MM.1S (cell line): ENCODE measurements at regions not wholly inside any gene's neighbourhood (a gene's known extent, or its start where the extent isn't known, plus 50 kb on each side); places are given as distances from the start of the nearest gene placed in this dataset.

Experiments used
- DNase-seq: peaks from one replicate; pipeline ENCODE4 v3.0.0-alpha.2; 2015
- H2AFZ ChIP-seq: fragments of 300-600 bp; sonication (generic); 2 replicates; pipeline ENCODE4 v1.6.0; 2016; ENCODE audit warnings: antibody characterized with exemption, low read length
- H3F3A ChIP-seq: fragments of 300-600 bp; sonication (generic); 2 replicates; pipeline ENCODE4 v1.6.1; 2016; ENCODE audit warnings: mild to moderate bottlenecking, antibody characterized with exemption, low read length, moderate library complexity, mixed read lengths; ENCODE audit not compliant: insufficient read depth
- H3K27ac ChIP-seq: fragments of 300-600 bp; sonication (generic); 2 replicates; pipeline ENCODE4 v1.5.1; 2016; ENCODE audit warnings: mild to moderate bottlenecking, low read length
- H3K27me3 ChIP-seq: fragments of 300-600 bp; sonication (generic); replicated peaks from 2 replicates; pipeline ENCODE4 v1.6.0; 2016; ENCODE audit warnings: low read length; ENCODE audit not compliant: insufficient read depth
- H3K36me3 ChIP-seq: fragments of 300-600 bp; sonication (generic); replicated peaks from 2 replicates; pipeline ENCODE4 v1.6.1; 2016; ENCODE audit warnings: mild to moderate bottlenecking, low read length, mixed read lengths; ENCODE audit not compliant: insufficient read depth
- H3K4me1 ChIP-seq: fragments of 300-600 bp; sonication (generic); 2 replicates; pipeline ENCODE4 v1.6.1; 2016; ENCODE audit warnings: low read length, mixed read lengths
- H3K4me2 ChIP-seq: fragments of 300-600 bp; sonication (generic); 2 replicates; pipeline ENCODE4 v1.6.0; 2016; ENCODE audit warnings: low read depth, low read length
- H3K4me3 ChIP-seq: fragments of 300-600 bp; sonication (generic); 2 replicates; pipeline ENCODE4 v1.5.1; 2016; ENCODE audit warnings: low read length, mixed read lengths
- H3K79me2 ChIP-seq: fragments of 300-600 bp; sonication (generic); 2 replicates; pipeline ENCODE4 v1.6.1; 2016; ENCODE audit warnings: mixed run types, low read length, mixed read lengths
- H3K9ac ChIP-seq: fragments of 300-600 bp; sonication (generic); 2 replicates; pipeline ENCODE4 v1.6.1; 2016; ENCODE audit warnings: low read length, mixed read lengths
- H3K9me2 ChIP-seq: fragments of 300-600 bp; sonication (generic); replicated peaks from 2 replicates; pipeline ENCODE4 v1.6.1; 2016; ENCODE audit warnings: mild to moderate bottlenecking, low read length, mixed read lengths; ENCODE audit not compliant: insufficient read depth
- H3K9me3 ChIP-seq: fragments of 300-600 bp; sonication (generic); replicated peaks from 2 replicates; pipeline ENCODE4 v1.6.1; 2016; ENCODE audit warnings: mild to moderate bottlenecking, low read length, mixed read lengths; ENCODE audit not compliant: insufficient read depth
- H4K20me1 ChIP-seq: fragments of 300-600 bp; sonication (generic); 2 replicates; pipeline ENCODE4 v1.6.1; 2016; ENCODE audit warnings: mild to moderate bottlenecking, low read length, moderate library complexity, mixed read lengths; ENCODE audit not compliant: insufficient read depth
- CTCF ChIP-seq: fragments of 300-600 bp; sonication (generic); IDR thresholded peaks from 2 replicates; pipeline ENCODE4 v1.5.1; 2016; ENCODE audit warnings: antibody characterized with exemption, low read length, mixed read lengths
- EZH2 ChIP-seq: fragments of 300-600 bp; sonication (generic); optimal IDR thresholded peaks from 2 replicates; pipeline ENCODE3; 2017; ENCODE audit warnings: low read depth, mild to moderate bottlenecking, antibody characterized with exemption, low read length, mixed read lengths
- EZH2phosphoT487 ChIP-seq: fragments of 300-600 bp; sonication (generic); IDR thresholded peaks from 2 replicates; pipeline ENCODE4 v1.6.1; 2018; ENCODE audit warnings: antibody characterized with exemption, low read length

- no peaks in the 10 kb centered on the region for H3K4me1 ChIP-seq
- no peak overlapping the region for H3K4me3 ChIP-seq
- TF ChIP-seq EZH2: no peak
- TF ChIP-seq CTCF: peak; percentile 95
- TF ChIP-seq EZH2phosphoT487: no peak
- no peak overlapping the region for H3K9ac ChIP-seq
- no peak overlapping the region for H2AFZ ChIP-seq
- no peaks in the 10 kb centered on the region for H3K79me2 ChIP-seq
- H3K36me3 ChIP-seq: no peaks in the 10 kb centered on the region
- H3F3A ChIP-seq: no peaks in the 10 kb centered on the region
- no peak overlapping the region for H3K27ac ChIP-seq
- peak; percentile 43 for DNase-seq
- 0 out of 2 replicates have a peak overlapping the region, but pooled peaks have one; percentile 20 for H3K4me2 ChIP-seq
- 0 out of 2 replicates have a peak, but pooled peaks cover 5% of the 10 kb centered on the region for H4K20me1 ChIP-seq
- peaks cover 35% of the 10 kb centered on the region for H3K27me3 ChIP-seq
- H3K9me2 ChIP-seq: no peaks in the 10 kb centered on the region
- H3K9me3 ChIP-seq: no peaks in the 10 kb centered on the region
Observed at GRCh38 chr7:131692131-131692960, 135.9 kb upstream of the PODXL start.

DNA sequence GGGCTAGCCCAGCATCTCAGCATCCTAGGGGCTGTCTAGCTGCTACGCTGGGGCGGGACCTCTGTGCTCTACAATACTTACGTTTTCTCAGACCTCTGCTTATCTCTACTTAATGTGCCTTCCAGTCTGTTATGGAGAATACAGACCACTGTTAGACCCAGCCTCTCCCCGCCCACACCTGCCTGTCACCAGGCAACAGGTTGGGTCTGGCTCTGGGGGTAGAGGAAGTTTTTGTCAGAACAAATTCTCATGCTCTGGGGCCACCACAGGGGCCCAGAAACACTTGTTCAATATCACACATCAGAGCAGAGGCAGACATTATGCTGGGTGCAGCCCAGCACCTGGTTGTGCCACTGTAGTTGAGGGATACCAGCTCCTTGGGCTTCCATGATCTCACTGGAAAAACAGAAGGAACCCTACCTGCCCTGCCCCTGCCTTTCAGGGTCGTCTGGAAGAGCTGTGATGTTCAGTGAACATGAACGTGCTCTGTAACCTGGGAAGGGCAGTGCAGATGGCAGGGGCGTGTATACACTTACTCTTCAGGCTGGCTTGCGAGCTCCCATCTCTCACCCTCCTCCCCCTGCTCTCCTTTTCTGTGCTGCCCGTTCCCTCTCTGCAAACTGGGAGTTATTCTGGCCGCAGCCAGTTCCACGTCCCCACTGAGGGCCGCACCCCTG lies 135.2 kb upstream of the PODXL start:
- no peak overlapping the region for H2AFZ ChIP-seq
- H3K4me1 ChIP-seq: no peaks in the 10 kb centered on the region
- peaks cover 42% of the 10 kb centered on the region for H3K27me3 ChIP-seq
- 0 out of 2 replicates have a peak, but pooled peaks cover 5% of the 10 kb centered on the region for H4K20me1 ChIP-seq
- H3K9me2 ChIP-seq: no peaks in the 10 kb centered on the region
- TF ChIP-seq CTCF: no peak
- no peak for TF ChIP-seq EZH2phosphoT487
- no peak for TF ChIP-seq EZH2
- H3K27ac ChIP-seq: no peak overlapping the region
- no peaks in the 10 kb centered on the region for H3K9me3 ChIP-seq
- H3K9ac ChIP-seq: no peak overlapping the region
- H3K36me3 ChIP-seq: no peaks in the 10 kb centered on the region
- DNase-seq: no peak
- no peaks in the 10 kb centered on the region for H3F3A ChIP-seq
- H3K79me2 ChIP-seq: no peaks in the 10 kb centered on the region
- H3K4me2 ChIP-seq: 0 out of 2 replicates have a peak overlapping the region, but pooled peaks have one; percentile 20
- no peak overlapping the region for H3K4me3 ChIP-seq

DNA sequence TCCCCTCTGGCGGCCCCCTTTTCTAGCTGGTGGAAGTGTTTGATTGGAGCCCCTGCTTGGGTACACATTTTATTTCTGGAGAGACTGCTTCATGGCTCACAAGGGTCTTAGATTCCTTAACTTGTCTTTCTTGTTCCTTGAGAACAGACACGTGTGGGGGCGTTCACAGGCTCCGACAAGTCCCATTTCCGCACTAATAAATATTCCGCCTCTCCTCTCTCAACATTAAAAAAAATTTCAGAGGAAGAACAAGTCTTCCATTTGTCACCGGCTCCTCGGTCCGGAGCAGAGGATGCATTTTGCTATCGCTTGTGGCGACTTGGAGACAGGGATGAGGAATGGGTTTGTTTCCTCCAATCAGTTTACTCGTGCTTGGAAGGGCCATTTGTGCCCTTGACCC lies 134.0 kb upstream of the PODXL start:
- Histone ChIP-seq H3K4me2 (no peak overlapping the region), H4K20me1 (0 out of 2 replicates have a peak, but pooled peaks cover 5% of the 10 kb centered on the region), H3K79me2 (no peaks in the 10 kb centered on the region), H3K36me3 (no peaks in the 10 kb centered on the region), H3K4me1 (no peaks in the 10 kb centered on the region), H3F3A (no peaks in the 10 kb centered on the region), H3K27ac (no peak overlapping the region), H3K9me3 (no peaks in the 10 kb centered on the region), H3K4me3 (no peak overlapping the region), H3K27me3 (peaks cover 54% of the 10 kb centered on the region), H3K9ac (no peak overlapping the region), H2AFZ (no peak overlapping the region), H3K9me2 (no peaks in the 10 kb centered on the region)
- DNase-seq: no peak
- TF ChIP-seq CTCF: no peak
- no peak for TF ChIP-seq EZH2
- no peak for TF ChIP-seq EZH2phosphoT487
